GM21786 (cell line): ENCODE measurements at regions not wholly inside any gene's neighbourhood (a gene's known extent, or its start where the extent isn't known, plus 50 kb on each side); places are given as distances from the start of the nearest gene placed in this dataset.

ENCODE experiments used
- ATAC-seq: cut with Tn5 transposase; IDR thresholded peaks from one replicate; pipeline ENCODE4 v1.9.1; 2021; ENCODE audit not compliant: unreplicated experiment

DNA sequence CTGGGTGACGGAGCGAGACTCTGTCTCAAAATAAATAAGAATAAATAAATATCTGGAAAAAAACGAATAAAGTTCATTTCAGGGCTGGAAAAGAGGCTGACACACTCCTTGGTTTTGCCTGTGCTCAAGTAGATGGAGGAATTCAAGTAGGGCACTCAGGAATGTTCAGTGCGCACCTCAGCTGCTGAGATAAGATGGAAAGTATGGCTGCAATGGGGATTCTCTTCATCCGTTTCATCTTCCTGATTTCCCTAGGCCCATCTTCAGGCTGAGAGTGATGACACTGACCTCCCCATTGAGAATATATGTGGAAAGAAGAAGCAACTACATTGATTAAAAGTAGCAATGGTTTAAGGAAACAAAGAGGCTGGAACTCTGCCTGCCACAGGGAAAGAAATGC lies 130.5 kb upstream of the ZNF644 start:
- ATAC-seq, result no peak

DNA sequence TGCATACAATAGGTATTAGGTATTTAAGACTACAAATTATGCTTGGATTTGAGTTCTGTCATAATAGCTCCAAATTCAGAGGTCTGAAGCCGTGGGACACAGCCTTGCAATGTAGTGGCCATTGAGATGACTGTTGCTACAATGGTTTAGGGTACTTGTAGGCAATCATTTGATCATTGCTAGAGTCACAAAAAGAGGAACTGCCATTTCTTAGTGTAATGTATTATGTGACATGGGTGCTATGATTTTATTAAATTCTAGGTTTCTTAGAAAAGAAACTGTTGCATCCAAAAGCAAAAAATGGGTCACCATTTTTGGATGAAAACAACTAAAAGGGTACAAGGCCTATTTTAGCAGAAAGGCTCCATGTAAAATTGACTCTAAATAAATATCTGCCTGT lies 129.9 kb upstream of the ZNF644 start:
- no peak for ATAC-seq

DNA sequence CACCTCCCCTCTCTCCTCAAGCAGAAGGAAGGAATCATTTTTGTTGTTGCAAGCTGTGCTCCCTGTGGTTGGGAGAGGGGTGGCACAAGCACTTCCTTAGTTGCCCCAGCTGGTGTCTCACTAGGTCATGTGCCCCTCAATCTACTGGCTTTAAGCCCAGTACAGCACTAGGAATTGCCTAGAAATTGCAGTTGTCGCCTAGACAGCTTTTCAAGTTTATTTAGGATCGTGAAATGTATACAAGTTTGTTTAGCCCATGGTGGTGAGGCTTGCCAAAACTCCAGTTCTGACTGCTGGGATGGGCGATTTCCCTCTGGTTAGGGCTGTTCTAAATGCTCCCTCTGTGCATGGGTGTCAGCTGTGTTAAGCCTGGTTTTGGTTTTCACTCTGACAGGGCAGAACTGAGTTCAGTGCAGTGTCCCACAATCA lies 126.8 kb upstream of the ZNF644 start:
- no peak for ATAC-seq

DNA sequence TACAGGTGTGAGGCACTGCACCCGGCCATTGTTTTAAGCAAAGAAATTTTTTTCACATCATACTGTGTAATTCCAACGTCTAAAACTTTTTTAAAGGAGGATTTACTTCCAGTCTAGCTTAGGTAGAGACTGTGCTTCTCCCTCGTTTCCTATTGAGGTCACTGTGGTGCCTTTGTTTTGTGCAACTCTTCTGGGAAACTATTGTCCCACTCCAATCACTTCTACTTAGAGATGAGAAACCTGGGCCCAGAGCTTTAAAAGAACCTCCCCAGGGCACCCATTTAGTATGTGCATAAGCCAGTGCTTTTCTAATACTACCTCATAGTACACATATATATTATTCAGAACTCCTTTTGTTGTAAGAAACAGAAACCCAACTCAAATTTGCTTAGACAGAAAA lies 120.0 kb upstream of the ZNF644 start:
- ATAC-seq, result no peak

DNA sequence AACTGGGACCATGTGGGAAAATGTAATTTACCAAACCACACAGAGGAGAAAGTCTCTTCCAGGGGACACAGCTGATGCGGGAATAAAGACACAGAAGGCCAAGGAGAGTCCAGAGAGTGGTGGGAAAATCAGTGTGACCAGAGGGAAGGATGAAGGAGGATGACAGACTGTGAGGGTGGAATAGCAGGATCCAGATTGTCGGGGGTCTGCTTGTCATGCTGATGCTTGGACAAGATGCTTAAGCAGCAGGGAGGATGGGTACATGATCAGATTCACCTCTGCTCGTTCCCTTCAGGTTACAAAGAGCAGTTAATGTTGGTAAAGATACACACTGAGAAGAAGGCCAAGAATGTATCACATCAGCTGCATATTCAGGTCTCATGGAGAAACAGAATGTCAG lies 117.1 kb upstream of the ZNF644 start:
- ATAC-seq, result no peak

DNA sequence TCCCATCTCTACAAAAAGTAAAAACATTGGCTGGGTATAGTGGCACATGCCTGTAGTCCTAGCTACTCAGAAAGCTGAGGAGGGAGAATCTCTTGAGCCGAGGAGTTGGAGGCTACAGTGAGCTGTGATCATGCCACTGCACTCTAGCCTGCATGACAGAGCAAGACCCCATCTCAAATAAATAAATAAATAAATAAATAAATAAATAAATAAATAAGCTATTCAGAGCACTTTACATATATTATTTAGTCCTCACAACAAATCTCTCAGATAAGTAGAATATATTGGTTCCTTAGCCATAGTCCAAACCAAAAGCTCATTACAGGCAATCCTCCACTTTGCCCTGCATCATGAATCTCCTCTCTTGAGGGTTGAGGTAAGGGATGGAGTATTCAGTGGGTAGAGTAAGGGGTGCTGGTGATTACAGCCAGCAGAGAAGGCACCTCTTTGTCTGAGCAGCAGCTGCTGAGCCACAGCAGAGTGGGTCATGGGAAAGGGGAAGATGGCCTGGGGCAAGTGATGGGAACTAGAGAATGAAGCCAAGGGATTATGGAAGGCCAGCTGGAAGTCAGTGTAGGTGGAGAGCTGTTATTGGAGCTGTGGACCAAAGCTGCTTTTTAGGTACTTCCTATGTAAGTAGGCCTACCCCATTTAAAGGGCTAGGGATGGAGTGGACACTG lies 115.5 kb upstream of the ZNF644 start:
- no peak for ATAC-seq

GRCh38 chr1:91135799-91136198 lies 114.0 kb upstream of the ZNF644 start:
- no peak for ATAC-seq

- no peak for ATAC-seq
Observed at GRCh38 chr1:91133248-91133647, 111.4 kb upstream of the ZNF644 start.

DNA sequence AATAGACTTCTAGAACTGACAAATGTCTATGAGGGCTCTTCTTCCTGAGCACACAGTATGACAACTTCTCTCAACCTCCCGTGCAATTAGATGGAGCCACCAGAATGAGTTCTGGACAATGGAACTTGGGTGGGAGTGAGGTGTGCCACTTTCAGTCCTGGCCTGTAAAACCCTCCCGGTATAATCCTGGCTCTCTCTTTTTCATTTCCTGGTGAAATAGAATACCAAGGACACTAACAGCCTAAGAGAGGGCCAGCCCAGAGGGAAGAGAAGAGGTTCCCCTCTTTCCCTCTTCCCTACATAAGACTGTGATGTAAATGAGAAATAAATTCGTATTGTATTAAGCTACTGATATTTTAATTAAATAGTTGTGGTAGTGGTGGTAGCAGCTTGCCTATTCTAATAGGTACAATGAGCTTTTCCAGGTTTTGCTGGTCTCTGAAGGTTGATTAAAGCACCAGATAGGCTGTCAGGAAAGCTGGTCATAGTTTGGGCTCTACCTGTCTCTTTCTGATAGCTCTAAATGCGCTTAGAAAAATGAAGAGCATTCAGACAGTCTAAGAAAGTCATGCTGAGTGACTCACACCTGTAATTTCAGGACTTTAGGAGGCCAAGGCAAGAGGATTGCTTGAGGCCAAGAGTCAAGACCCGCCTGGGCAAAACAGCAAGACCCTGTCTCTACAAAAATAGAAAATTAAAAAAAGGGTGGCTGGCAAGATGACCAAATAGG lies 108.6 kb upstream of the ZNF644 start:
- no peak for ATAC-seq

- ATAC-seq, result no peak
Observed at GRCh38 chr1:91129458-91129857, 107.6 kb upstream of the ZNF644 start.

DNA sequence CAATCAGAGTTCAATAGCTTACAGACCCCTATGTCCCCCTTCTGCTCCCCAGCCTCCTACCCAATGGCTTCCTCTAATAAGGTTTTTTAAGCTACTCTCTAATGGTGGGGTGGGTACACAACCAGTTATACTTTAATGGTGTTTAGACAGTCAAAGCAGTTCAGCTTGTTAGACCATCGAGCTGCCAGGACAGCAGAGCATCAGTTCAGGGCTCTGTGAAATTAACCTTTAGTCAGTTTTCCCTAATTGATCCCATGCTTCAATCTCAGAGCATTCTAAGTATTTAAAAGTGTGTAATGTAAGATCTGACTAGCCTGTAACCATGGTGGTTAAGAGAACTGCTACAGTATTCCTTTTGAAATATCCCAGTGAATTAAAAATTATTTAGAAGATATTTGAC lies 107.2 kb upstream of the ZNF644 start:
- no peak for ATAC-seq

DNA sequence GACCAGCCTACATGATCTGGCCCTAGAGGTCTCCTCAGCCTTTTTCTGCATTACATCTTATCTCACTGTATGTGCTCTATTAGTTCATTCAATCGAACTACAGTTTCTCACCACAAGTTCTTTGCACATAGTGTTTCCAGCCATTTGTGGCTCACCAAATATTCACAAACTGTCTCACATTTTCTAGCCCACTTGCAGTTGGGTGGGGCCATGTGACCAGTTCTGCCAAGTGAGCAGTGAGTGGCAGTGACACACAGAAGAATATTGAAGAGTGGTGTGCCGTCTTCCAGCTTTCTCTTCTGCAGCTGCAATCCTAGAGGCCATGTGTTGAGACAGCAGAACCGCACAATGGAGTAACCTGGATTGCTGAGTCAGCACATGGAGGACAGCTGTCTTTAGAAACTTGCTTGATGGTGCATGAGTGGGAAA lies 103.2 kb upstream of the ZNF644 start:
- ATAC-seq, result peak; percentile 48

DNA sequence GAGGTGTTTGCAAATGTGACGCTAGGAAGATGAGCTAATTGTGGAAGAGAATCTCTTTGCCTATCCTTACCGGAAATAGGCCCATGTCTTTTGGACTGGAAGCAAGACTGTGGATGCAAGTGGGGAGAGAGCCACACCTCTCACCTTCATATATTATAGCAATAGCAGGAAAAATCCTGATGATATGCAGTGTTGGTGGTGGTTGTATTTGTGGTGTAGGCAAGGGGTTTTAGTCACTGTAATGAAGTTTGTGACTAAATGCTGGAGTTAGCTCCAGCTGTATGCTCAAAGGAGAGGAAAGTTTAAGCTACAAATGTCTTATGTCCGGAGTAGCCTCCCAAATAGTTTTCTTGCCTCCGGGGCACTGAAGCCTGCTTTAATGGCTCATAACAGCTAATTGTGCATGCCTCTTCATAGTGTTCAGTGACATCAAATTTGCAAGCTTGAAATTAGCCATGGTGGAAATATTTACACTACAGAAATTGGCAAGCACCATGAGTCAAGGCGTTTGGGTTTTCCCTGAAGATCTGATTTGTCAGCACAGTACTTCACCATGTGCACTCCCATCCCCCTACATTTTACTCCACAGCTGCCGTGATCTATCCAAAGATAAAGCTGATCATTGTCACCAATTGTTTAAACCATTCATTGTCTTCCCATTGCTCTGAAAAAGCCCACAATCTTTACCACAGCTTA lies 102.6 kb upstream of the ZNF644 start:
- peak; percentile 32 for ATAC-seq

GRCh38 chr1:91123773-91124172 lies 101.9 kb upstream of the ZNF644 start:
- ATAC-seq, result no peak

DNA sequence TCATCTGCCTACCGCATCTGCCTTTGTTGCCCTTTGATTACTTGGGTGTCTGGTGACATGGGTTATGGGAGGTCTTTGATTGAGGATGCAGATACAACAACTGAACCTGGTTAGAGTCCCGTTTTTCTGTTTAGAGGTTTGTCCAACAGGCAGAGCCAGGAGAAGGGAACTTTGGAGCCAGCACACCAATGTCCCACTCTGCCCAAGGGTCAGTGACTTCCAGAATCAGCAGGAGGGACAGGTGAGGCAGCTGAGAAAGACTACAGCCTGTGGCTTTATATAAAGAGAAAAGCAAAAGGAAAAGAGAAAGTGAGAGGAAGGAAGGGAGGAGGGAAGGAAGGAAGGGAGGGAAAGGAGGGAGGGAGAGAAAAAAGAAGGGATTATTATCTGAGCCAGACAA lies 101.5 kb upstream of the ZNF644 start:
- no peak for ATAC-seq

GRCh38 chr1:91122106-91122717 lies 100.4 kb upstream of the ZNF644 start:
- no peak for ATAC-seq

GRCh38 chr1:91121366-91121765 lies 99.5 kb upstream of the ZNF644 start:
- no peak for ATAC-seq

- ATAC-seq, result no peak
Observed at GRCh38 chr1:91120936-91121335, 99.1 kb upstream of the ZNF644 start.

- no peak for ATAC-seq
Observed at GRCh38 chr1:91120421-91120820, 98.6 kb upstream of the ZNF644 start.

- no peak for ATAC-seq
Observed at GRCh38 chr1:91104712-91105111, 82.9 kb upstream of the ZNF644 start.

GRCh38 chr1:91101328-91101727 lies 79.5 kb upstream of the ZNF644 start:
- ATAC-seq, result no peak
